C4-2B (cell line): ENCODE measurements at regions not wholly inside any gene's neighbourhood (a gene's known extent, or its start where the extent isn't known, plus 50 kb on each side); places are given as distances from the start of the nearest gene placed in this dataset.

Experiments
- CTCF ChIP-seq: fragments of 450-650 bp; conservative IDR thresholded peaks from 2 replicates; pipeline ENCODE4 v1.5.1; 2017; ENCODE audit warnings: mild to moderate bottlenecking
- ZFX ChIP-seq: fragments of 450-650 bp; IDR thresholded peaks from 2 replicates; pipeline ENCODE4 v1.6.1; 2017

GRCh38 chr1:80892539-80892938, 908.2 kb upstream of the ADGRL2 start:
- no peak for TF ChIP-seq ZFX
- TF ChIP-seq CTCF = no peak
